ENCODE measurements at regions not wholly inside any gene's neighbourhood (a gene's known extent, or its start where the extent isn't known, plus 50 kb on each side); places are given as distances from the start of the nearest gene placed in this dataset.
"Not testable (repeated sequence)": the region's sequence is repeated elsewhere in the genome, so short reads cannot be mapped to it uniquely, and the experiment has no call there.

DNA sequence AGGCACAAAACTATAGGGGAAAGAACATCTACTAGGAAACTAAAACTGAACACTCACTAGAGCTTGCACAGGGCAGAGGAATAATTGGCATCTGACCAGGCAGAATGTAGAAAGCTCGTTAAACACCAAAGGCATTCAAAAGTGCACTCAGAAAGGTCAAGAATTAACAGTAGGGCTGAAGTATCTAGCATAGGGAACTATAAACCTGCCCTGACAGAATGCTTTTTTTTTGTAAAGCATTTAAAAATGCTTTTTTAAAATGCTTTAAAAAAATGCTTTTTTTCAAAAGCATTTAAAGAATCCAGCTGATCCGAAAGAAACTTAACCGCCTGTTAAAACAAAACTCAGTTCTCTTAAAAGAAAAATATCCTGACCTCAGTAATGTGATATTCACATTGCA, 74.6 kb upstream of the EGFR start:
- WGBS, 2 donors = 28 to 48% methylated on average over 3 of the region's 3 CpGs
- no peak for DNase-seq
- Histone ChIP-seq H3K4me1 (no peaks in the 10 kb centered on the region), H3K36me3 (ENCODE audit: low read depth, missing control alignments) (no peaks in the 10 kb centered on the region), H3K27me3 (no peaks in the 10 kb centered on the region), H3K4me3 (no peak overlapping the region), H3K9me3 (no peaks in the 10 kb centered on the region), H3K27ac (no peak overlapping the region)
- no peak for TF ChIP-seq POLR2A (IDR thresholded peaks at IDR 0.05)
- TF ChIP-seq, protein P1, sequence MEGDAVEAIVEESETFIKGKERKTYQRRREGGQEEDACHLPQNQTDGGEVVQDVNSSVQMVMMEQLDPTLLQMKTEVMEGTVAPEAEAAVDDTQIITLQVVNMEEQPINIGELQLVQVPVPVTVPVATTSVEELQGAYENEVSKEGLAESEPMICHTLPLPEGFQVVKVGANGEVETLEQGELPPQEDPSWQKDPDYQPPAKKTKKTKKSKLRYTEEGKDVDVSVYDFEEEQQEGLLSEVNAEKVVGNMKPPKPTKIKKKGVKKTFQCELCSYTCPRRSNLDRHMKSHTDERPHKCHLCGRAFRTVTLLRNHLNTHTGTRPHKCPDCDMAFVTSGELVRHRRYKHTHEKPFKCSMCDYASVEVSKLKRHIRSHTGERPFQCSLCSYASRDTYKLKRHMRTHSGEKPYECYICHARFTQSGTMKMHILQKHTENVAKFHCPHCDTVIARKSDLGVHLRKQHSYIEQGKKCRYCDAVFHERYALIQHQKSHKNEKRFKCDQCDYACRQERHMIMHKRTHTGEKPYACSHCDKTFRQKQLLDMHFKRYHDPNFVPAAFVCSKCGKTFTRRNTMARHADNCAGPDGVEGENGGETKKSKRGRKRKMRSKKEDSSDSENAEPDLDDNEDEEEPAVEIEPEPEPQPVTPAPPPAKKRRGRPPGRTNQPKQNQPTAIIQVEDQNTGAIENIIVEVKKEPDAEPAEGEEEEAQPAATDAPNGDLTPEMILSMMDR (IDR thresholded peaks at IDR 0.05) = no peak
- intact Hi-C loops (cut with DNase I; ENCODE audit: low total_unique reads) = no loop called here

DNA sequence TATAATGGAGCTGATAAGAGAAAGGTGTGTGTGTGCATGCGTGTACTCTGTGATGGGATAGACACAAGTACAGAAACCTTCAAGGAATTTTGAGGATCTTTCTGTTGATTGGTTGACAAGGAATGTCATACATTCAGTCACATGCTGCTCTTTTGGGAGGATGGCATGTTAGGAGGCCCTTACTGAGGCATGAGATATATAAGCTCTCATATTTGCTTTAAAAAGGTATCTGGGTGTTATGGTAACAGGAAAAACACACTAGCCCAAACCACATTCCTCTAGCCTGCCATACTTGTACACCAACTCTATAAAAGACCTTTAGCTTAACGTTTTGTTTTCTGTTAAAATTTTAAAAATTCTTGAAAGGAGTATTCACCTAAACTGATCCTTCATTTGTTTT, 72.5 kb upstream of the EGFR start:
- Histone ChIP-seq H3K4me3 (no peak overlapping the region), H3K36me3 (ENCODE audit: low read depth, missing control alignments) (no peaks in the 10 kb centered on the region), H3K4me1 (no peaks in the 10 kb centered on the region), H3K9me3 (no peaks in the 10 kb centered on the region), H3K27ac (no peak overlapping the region), H3K27me3 (no peaks in the 10 kb centered on the region)
- no peak for DNase-seq
- 90 to 91% methylated on average over 2 of the region's 2 CpGs for WGBS, 2 donors
- TF ChIP-seq, protein P1 (IDR thresholded peaks at IDR 0.05) = no peak
- no peak for TF ChIP-seq POLR2A (IDR thresholded peaks at IDR 0.05)
- intact Hi-C loops (cut with DNase I; ENCODE audit: low total_unique reads) = no loop called here

DNA sequence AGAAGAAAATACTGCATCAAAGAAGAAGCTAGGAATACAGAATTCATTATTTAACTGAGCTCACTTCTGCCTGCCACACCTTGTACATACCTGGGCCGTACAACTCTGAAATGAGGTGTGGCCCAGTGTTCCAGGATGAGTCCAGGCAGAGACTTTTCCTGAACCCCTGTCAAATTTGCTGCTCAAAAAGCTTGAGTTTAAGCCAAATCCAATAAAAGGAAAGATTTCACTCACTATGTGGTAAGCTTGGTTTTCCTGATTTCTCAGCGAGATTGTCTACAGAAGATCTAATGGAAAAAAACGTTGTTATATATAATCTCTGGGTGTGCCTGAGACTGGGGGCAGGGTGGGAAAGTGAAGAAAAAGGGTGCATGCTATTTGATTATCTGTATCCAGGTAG, 72.1 kb upstream of the EGFR start:
- Histone ChIP-seq H3K9me3 (no peaks in the 10 kb centered on the region), H3K27ac (no peak overlapping the region)
- WGBS, 2 donors = 82 to 89% methylated on average over 3 of the region's 3 CpGs

DNA sequence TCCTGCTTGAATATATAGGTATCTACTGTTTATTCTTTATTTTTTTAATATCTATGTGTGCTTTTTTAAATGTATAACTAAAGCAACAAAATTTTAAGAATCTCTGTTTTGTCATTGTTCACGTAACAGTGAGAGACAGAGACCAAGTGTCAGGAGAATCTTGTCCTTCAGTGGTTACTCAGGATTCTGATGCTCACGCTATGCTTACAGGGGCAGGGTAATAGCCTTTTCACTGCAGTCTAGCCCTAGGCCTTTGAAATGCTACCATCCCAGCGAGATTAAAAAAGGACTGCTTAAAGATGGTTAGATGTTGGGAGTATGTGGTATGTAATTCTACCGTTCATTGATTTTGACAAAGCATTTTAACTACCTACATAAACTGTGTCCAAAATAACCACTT, 71.6 kb upstream of the EGFR start:
- 93 to 98% methylated on average over 4 of the region's 4 CpGs for WGBS, 2 donors
- no peaks in the 10 kb centered on the region for H3K9me3 ChIP-seq
- H3K27ac ChIP-seq = no peak overlapping the region
- no peaks in the 10 kb centered on the region for H3K36me3 ChIP-seq (ENCODE audit: low read depth, missing control alignments)
- no peak for DNase-seq
- no peaks in the 10 kb centered on the region for H3K4me1 ChIP-seq
- H3K27me3 ChIP-seq = no peaks in the 10 kb centered on the region
- intact Hi-C loops (cut with DNase I; ENCODE audit: low total_unique reads) = no loop called here
- TF ChIP-seq POLR2A (IDR thresholded peaks at IDR 0.05) = no peak
- TF ChIP-seq, protein P1 (IDR thresholded peaks at IDR 0.05) = no peak
- no peak overlapping the region for H3K4me3 ChIP-seq

More for the DNA sequence above, 72.1 kb upstream of the EGFR start:
- no peaks in the 10 kb centered on the region for H3K36me3 ChIP-seq (ENCODE audit: low read depth, missing control alignments)
- intact Hi-C loops (cut with DNase I; ENCODE audit: low total_unique reads) = no loop called here
- H3K4me1 ChIP-seq = no peaks in the 10 kb centered on the region
- DNase-seq = no peak
- H3K4me3 ChIP-seq = no peak overlapping the region
- TF ChIP-seq POLR2A (IDR thresholded peaks at IDR 0.05) = no peak
- TF ChIP-seq, protein P1 (IDR thresholded peaks at IDR 0.05) = no peak
- no peaks in the 10 kb centered on the region for H3K27me3 ChIP-seq

DNA sequence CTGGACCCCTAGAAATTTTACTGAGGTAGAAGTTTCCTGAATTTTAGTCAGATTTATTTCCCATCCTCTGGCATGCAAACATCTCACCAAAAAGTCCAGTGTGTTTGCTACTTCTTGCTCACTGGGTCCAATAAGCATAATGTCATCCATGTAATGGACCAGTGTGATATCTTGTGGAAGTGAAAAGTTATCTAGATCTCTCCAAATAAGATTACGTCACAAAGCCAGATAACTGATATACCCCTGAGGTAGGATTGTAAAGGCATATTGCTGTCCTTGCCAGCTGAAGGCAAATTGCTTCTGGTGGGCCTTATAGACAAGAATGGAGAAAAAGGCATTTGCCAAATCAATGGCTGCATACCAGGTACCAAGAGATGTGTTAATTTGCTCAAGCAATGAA, 69.3 kb upstream of the EGFR start:
- H3K27ac ChIP-seq; H3K36me3 ChIP-seq (ENCODE audit: low read depth, missing control alignments); H3K4me3 ChIP-seq; DNase-seq; H3K27me3 ChIP-seq; H3K9me3 ChIP-seq; intact Hi-C loops (cut with DNase I; ENCODE audit: low total_unique reads); H3K4me1 ChIP-seq: not testable (repeated sequence)
- 86 to 93% methylated on average over 1 of the region's 1 CpG for WGBS, 2 donors
